Neural progenitor cell (in vitro differentiated cells): ENCODE measurements at regions not wholly inside any gene's neighbourhood (a gene's known extent, or its start where the extent isn't known, plus 50 kb on each side); places are given as distances from the start of the nearest gene placed in this dataset.

Experiments
- DNase-seq: peaks from one replicate; pipeline ENCODE4 v3.0.0-alpha.2; 2016; ENCODE audit warnings: low spot score
- H2AFZ ChIP-seq: fragments of 200-600 bp; sonication (generic); replicated peaks from 2 replicates; pipeline ENCODE4 v1.6.1; 2016; ENCODE audit warnings: antibody characterized with exemption
- H3F3A ChIP-seq: fragments of 200-600 bp; sonication (generic); 2 replicates; pipeline ENCODE4 v1.6.1; 2016; ENCODE audit warnings: antibody characterized with exemption, low read depth
- H3K27ac ChIP-seq: fragments of 200-600 bp; sonication (generic); 2 replicates; pipeline ENCODE4 v1.5.1; 2016; ENCODE audit warnings: mild to moderate bottlenecking
- H3K27me3 ChIP-seq: fragments of 200-600 bp; sonication (generic); 2 replicates; pipeline ENCODE4 v1.6.1; 2016; ENCODE audit warnings: mild to moderate bottlenecking, moderate library complexity
- H3K36me3 ChIP-seq: fragments of 200-600 bp; sonication (generic); 2 replicates; pipeline ENCODE4 v1.5.1; 2016
- H3K4me1 ChIP-seq: fragments of 200-600 bp; sonication (generic); 2 replicates; pipeline ENCODE4 v1.6.1; 2016; ENCODE audit warnings: mixed run types
- H3K4me2 ChIP-seq: fragments of 200-600 bp; sonication (generic); 2 replicates; pipeline ENCODE4 v1.6.1; 2016
- H3K4me3 ChIP-seq: fragments of 200-600 bp; sonication (generic); 2 replicates; pipeline ENCODE4 v1.5.1; 2016
- H3K79me2 ChIP-seq: fragments of 200-600 bp; sonication (generic); 2 replicates; pipeline ENCODE4 v1.6.1; 2016; ENCODE audit warnings: low read depth
- H3K9ac ChIP-seq: fragments of 200-600 bp; sonication (generic); 2 replicates; pipeline ENCODE4 v1.6.1; 2016
- H3K9me3 ChIP-seq: fragments of 200-600 bp; sonication (generic); 2 replicates; pipeline ENCODE4 v1.5.1; 2016; ENCODE audit warnings: low read depth
- H4K20me1 ChIP-seq: fragments of 200-600 bp; sonication (generic); 2 replicates; pipeline ENCODE4 v1.6.1; 2016; ENCODE audit warnings: low read depth
- H3K27ac Mint-ChIP-seq: 3 replicates; pipeline ENCODE4 v1.8.0; 2021; ENCODE audit warnings: mixed read lengths
- H3K27me3 Mint-ChIP-seq: 2 replicates; pipeline ENCODE4 v1.8.0; 2022; ENCODE audit warnings: low read depth, mild to moderate bottlenecking, inconsistent platforms, moderate library complexity, mixed read lengths; ENCODE audit not compliant: insufficient read depth
- H3K36me3 Mint-ChIP-seq: 3 replicates; pipeline ENCODE4 v1.8.0; 2021; ENCODE audit warnings: mixed read lengths
- H3K4me1 Mint-ChIP-seq: 3 replicates; pipeline ENCODE4 v1.8.0; 2021; ENCODE audit warnings: mixed read lengths
- H3K4me3 Mint-ChIP-seq: 3 replicates; pipeline ENCODE4 v1.8.0; 2021; ENCODE audit warnings: mild to moderate bottlenecking, moderate library complexity, mixed read lengths
- H3K9me3 Mint-ChIP-seq: 3 replicates; pipeline ENCODE4 v1.8.0; 2020; ENCODE audit warnings: mixed read lengths
- CTCF ChIP-seq: fragments of 200-600 bp; sonication (generic); IDR thresholded peaks from 2 replicates; pipeline ENCODE4 v1.5.1; 2017; ENCODE audit warnings: antibody characterized with exemption, mild to moderate bottlenecking
- EZH2 ChIP-seq: fragments of 200-600 bp; sonication (generic); IDR thresholded peaks from 2 replicates; pipeline ENCODE4 v1.6.1; 2017; ENCODE audit warnings: antibody characterized with exemption, mild to moderate bottlenecking, moderate library complexity
- EZH2phosphoT487 ChIP-seq: fragments of 200-600 bp; sonication (generic); IDR thresholded peaks from 2 replicates; pipeline ENCODE4 v1.6.1; 2017; ENCODE audit warnings: antibody characterized with exemption

- Mint-ChIP-seq H3K4me1 (peaks cover 4% of the 10 kb centered on the region), H3K36me3 (no peaks in the 10 kb centered on the region), H3K27ac (no peak overlapping the region), H3K4me3 (no peak overlapping the region), H3K27me3 (no peaks in the 10 kb centered on the region), H3K9me3 (no peaks in the 10 kb centered on the region)
- TF ChIP-seq CTCF (no peak), EZH2 (no peak), EZH2phosphoT487 (no peak)
- no peaks in the 10 kb centered on the region for H3K4me1 ChIP-seq
- no peaks in the 10 kb centered on the region for H3K79me2 ChIP-seq
- H3F3A ChIP-seq = no peaks in the 10 kb centered on the region
- no peaks in the 10 kb centered on the region for H4K20me1 ChIP-seq
- no peak overlapping the region for H2AFZ ChIP-seq
- no peak overlapping the region for H3K4me2 ChIP-seq
- H3K27ac ChIP-seq = no peak overlapping the region
- H3K36me3 ChIP-seq = no peaks in the 10 kb centered on the region
- no peak for DNase-seq
- H3K9me3 ChIP-seq = no peaks in the 10 kb centered on the region
- no peaks in the 10 kb centered on the region for H3K27me3 ChIP-seq
- no peak overlapping the region for H3K4me3 ChIP-seq
- no peak overlapping the region for H3K9ac ChIP-seq
These were observed 79.4 kb upstream of the TNIP3 start for GRCh38 chr4:121243485-121243884.

DNA sequence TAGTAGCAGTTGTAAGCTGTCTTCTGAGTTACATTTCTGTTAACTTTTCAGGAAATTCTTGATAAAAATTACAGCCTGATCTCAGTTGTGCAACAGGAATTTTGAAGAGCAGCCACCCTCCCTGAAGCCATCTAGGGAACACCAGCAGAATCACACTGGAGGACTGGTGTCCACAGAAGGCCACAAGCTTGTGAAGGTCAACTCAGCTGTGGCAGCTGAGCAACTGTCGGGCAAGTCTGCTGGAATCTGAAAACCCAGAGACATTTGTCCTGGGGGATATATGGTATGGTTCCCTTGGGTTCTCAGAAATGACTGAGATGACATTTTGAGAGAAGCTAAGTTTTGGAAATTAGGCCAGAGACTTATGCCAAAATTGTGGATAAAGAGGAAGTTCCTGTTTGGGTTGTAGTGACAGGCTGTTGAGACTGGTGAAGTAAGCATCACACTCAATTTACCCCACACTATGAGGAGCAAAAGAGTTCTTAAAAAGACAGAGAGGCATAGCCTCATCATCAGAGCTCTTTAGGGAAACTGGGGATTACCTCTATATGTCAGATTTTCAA, 78.1 kb upstream of the TNIP3 start:
- no peaks in the 10 kb centered on the region for H4K20me1 ChIP-seq
- Mint-ChIP-seq H3K27ac (no peak overlapping the region), H3K27me3 (no peaks in the 10 kb centered on the region), H3K4me3 (no peak overlapping the region), H3K9me3 (peaks cover 4% of the 10 kb centered on the region), H3K4me1 (peaks cover 4% of the 10 kb centered on the region), H3K36me3 (peaks cover 4% of the 10 kb centered on the region)
- H3K9me3 ChIP-seq = no peaks in the 10 kb centered on the region
- H2AFZ ChIP-seq = no peak overlapping the region
- no peak overlapping the region for H3K9ac ChIP-seq
- no peak overlapping the region for H3K4me3 ChIP-seq
- H3K4me2 ChIP-seq = no peak overlapping the region
- no peaks in the 10 kb centered on the region for H3K4me1 ChIP-seq
- TF ChIP-seq EZH2phosphoT487 (no peak), CTCF (no peak), EZH2 (no peak)
- DNase-seq = no peak
- no peaks in the 10 kb centered on the region for H3K79me2 ChIP-seq
- H3K36me3 ChIP-seq = no peaks in the 10 kb centered on the region
- no peaks in the 10 kb centered on the region for H3K27me3 ChIP-seq
- H3F3A ChIP-seq = no peaks in the 10 kb centered on the region
- no peak overlapping the region for H3K27ac ChIP-seq

DNA sequence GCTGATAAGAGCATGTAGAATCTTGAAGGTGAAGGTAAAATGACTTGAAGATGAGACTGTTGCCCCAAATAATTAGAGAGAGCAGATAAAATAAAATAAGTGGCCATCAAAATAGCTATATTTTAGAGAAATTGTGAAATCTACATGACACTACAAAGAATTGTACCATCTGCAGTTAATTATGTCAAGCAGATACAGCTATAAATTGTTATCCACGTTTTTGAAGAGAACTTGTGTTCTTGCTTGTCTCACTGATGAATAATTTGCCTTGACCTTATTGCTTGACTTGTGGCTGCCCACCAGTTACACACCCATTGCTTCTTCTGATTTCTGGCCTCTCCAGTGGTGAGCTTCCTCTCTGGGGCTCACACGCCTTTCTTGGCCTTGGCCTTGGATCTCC, 75.8 kb upstream of the TNIP3 start:
- Mint-ChIP-seq H3K27me3 (no peaks in the 10 kb centered on the region), H3K4me1 (no peaks in the 10 kb centered on the region), H3K4me3 (no peak overlapping the region), H3K9me3 (peaks cover 4% of the 10 kb centered on the region), H3K27ac (no peak overlapping the region), H3K36me3 (peaks cover 4% of the 10 kb centered on the region)
- Histone ChIP-seq H3K9ac (no peak overlapping the region), H3K4me3 (no peak overlapping the region), H3K4me2 (no peak overlapping the region), H3K4me1 (no peaks in the 10 kb centered on the region), H3K27ac (no peak overlapping the region), H3F3A (no peaks in the 10 kb centered on the region), H4K20me1 (no peaks in the 10 kb centered on the region), H3K27me3 (no peaks in the 10 kb centered on the region), H2AFZ (no peak overlapping the region), H3K9me3 (no peaks in the 10 kb centered on the region), H3K79me2 (no peaks in the 10 kb centered on the region), H3K36me3 (no peaks in the 10 kb centered on the region)
- TF ChIP-seq EZH2phosphoT487 (no peak), EZH2 (no peak), CTCF (no peak)
- no peak for DNase-seq
